ENCODE measurements at regions not wholly inside any gene's neighbourhood (a gene's known extent, or its start where the extent isn't known, plus 50 kb on each side); places are given as distances from the start of the nearest gene placed in this dataset.

DNA sequence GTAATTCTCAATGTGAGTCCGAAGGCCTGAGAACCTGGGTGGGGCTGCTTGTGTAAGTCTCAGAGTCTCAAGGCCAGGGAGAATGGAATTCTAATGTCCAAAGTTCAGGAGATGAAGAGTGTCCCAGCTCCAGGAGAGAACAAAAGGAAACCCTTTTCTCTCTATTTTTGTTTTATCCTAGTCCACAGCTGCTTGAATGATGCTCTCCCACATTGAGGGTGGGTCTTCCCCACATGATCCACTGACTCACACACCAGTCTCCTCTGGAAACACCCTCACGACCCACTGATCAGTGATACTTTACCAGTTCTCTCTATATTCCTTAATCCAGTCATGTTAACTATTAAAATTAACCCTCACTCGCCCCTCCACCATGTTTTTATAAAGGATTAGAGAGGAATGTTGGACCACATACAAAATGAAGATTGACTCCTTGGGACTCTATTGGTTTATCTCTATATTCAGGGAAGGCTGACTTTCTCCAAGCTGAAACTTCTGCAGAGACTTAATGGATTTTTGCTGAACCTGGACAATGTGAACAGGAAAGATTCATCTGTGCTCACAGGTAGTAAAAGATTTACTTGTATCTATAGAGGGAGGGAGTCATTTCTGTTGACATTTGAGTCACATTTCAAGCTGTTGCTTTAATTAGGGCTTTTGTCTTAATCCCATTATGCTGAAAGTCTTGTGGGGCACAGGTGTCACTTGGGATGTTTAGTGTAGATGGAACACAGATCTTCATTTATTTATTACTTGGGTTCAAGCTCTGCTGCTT, 1061.0 kb upstream of the TMEM132C start:
- TF ChIP-seq ZFX (IDR thresholded peaks at IDR 0.05; ENCODE audit: borderline replicate concordance) = no peak
- TF ChIP-seq, protein P1, sequence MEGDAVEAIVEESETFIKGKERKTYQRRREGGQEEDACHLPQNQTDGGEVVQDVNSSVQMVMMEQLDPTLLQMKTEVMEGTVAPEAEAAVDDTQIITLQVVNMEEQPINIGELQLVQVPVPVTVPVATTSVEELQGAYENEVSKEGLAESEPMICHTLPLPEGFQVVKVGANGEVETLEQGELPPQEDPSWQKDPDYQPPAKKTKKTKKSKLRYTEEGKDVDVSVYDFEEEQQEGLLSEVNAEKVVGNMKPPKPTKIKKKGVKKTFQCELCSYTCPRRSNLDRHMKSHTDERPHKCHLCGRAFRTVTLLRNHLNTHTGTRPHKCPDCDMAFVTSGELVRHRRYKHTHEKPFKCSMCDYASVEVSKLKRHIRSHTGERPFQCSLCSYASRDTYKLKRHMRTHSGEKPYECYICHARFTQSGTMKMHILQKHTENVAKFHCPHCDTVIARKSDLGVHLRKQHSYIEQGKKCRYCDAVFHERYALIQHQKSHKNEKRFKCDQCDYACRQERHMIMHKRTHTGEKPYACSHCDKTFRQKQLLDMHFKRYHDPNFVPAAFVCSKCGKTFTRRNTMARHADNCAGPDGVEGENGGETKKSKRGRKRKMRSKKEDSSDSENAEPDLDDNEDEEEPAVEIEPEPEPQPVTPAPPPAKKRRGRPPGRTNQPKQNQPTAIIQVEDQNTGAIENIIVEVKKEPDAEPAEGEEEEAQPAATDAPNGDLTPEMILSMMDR (IDR thresholded peaks at IDR 0.05) = no peak
- H3K27ac ChIP-seq = no peak overlapping the region

GRCh38 chr12:127209318-127209717, 1057.7 kb upstream of the TMEM132C start:
- no peak overlapping the region for H3K27ac ChIP-seq
- TF ChIP-seq, protein P1 (IDR thresholded peaks at IDR 0.05) = no peak
- no peak for TF ChIP-seq ZFX (IDR thresholded peaks at IDR 0.05; ENCODE audit: borderline replicate concordance)

DNA sequence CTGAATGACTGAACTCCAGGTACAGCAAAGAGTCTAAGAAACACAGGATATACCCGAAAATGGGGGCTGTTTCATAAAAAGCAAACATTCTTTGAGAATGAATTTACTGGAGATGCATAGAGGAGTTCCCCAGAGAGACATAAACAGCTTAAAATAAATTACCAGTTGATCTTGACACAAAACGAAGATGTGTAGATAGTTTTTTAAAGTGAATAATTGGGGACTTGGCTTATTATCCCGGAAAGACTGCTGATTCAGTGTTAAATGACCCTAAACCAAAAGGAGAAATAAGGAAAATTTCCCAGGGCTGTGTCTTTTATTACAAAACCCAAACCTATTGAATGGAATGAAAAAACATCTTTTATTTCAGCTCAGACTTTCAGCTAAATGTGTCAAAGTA, 1052.8 kb upstream of the TMEM132C start:
- TF ChIP-seq, protein P1 (IDR thresholded peaks at IDR 0.05) = no peak
- no peak for TF ChIP-seq ZFX (IDR thresholded peaks at IDR 0.05; ENCODE audit: borderline replicate concordance)
- no peak overlapping the region for H3K27ac ChIP-seq

- no peak overlapping the region for H3K27ac ChIP-seq
- TF ChIP-seq ZFX (IDR thresholded peaks at IDR 0.05; ENCODE audit: borderline replicate concordance) = no peak
- TF ChIP-seq, protein P1 (IDR thresholded peaks at IDR 0.05) = no peak
Observed at GRCh38 chr12:127223011-127223410, 1044.0 kb upstream of the TMEM132C start.

- H3K27ac ChIP-seq = no peak overlapping the region
- TF ChIP-seq ZFX (IDR thresholded peaks at IDR 0.05; ENCODE audit: borderline replicate concordance) = no peak
- TF ChIP-seq, protein P1 (IDR thresholded peaks at IDR 0.05) = no peak
Observed at GRCh38 chr12:127223731-127224130, 1043.2 kb upstream of the TMEM132C start.

GRCh38 chr12:127230843-127231260, 1036.1 kb upstream of the TMEM132C start:
- no peak overlapping the region for H3K27ac ChIP-seq

GRCh38 chr12:127231371-127231770, 1035.6 kb upstream of the TMEM132C start:
- H3K27ac ChIP-seq = no peak overlapping the region
- TF ChIP-seq ZFX (IDR thresholded peaks at IDR 0.05; ENCODE audit: borderline replicate concordance) = no peak
- TF ChIP-seq, protein P1 (IDR thresholded peaks at IDR 0.05) = no peak

More at GRCh38 chr12:127230843-127231260, 1036.1 kb upstream of the TMEM132C start:
- TF ChIP-seq ZFX (IDR thresholded peaks at IDR 0.05; ENCODE audit: borderline replicate concordance) = no peak
- TF ChIP-seq, protein P1 (IDR thresholded peaks at IDR 0.05) = no peak
